Stimulated activated CD8-positive, alpha-beta memory T cell treated with anti-CD3 and anti-CD28 coated beads, Interleukin-7, amount 100 ng/mL, for 48 hours (primary cell): ENCODE measurements at regions not wholly inside any gene's neighbourhood (a gene's known extent, or its start where the extent isn't known, plus 50 kb on each side); places are given as distances from the start of the nearest gene placed in this dataset.
"Not testable (repeated sequence)": the region's sequence is repeated elsewhere in the genome, so short reads cannot be mapped to it uniquely, and the experiment has no call there.

Source experiments
- DNase-seq, 2 donors: peaks; one replicate each; pipeline ENCODE4 v3.0.0-alpha.2; 2020; ENCODE audit warnings: low read depth in 1 of 2; ENCODE audit errors: extremely low read depth in 1 of 2

GRCh38 chr12:47352067-47352466 lies 272.3 kb upstream of the AMIGO2 start:
- DNase-seq, result no peak

- no peak for DNase-seq
These were observed 271.8 kb upstream of the AMIGO2 start for GRCh38 chr12:47351526-47351925.

- DNase-seq, result no peak
These were observed 270.3 kb upstream of the AMIGO2 start for GRCh38 chr12:47350062-47350408.

GRCh38 chr12:47349137-47350061 lies 269.6 kb upstream of the AMIGO2 start:
- DNase-seq, result no peak

GRCh38 chr12:47348206-47348605 lies 268.4 kb upstream of the AMIGO2 start:
- DNase-seq, result no peak

- DNase-seq, result no peak
These were observed 266.7 kb upstream of the AMIGO2 start for GRCh38 chr12:47346251-47347019.

GRCh38 chr12:47343684-47344567 lies 264.2 kb upstream of the AMIGO2 start:
- no peak for DNase-seq

GRCh38 chr12:47340411-47341015 lies 260.8 kb upstream of the AMIGO2 start:
- DNase-seq, result no peak

GRCh38 chr12:47337581-47337980 lies 257.8 kb upstream of the AMIGO2 start:
- no peak for DNase-seq

GRCh38 chr12:47333271-47333858 lies 253.6 kb upstream of the AMIGO2 start:
- DNase-seq, result not testable (repeated sequence)

GRCh38 chr12:47328831-47329545 lies 249.2 kb upstream of the AMIGO2 start:
- DNase-seq, result no peak

GRCh38 chr12:47326190-47326589 lies 246.4 kb upstream of the AMIGO2 start:
- DNase-seq, result no peak

- no peak for DNase-seq
These were observed 244.0 kb upstream of the AMIGO2 start for GRCh38 chr12:47323802-47324201.

GRCh38 chr12:47321436-47321835 lies 241.7 kb upstream of the AMIGO2 start:
- DNase-seq, result no peak

- no peak for DNase-seq
These were observed 240.0 kb upstream of the AMIGO2 start for GRCh38 chr12:47319746-47320145.

GRCh38 chr12:47318963-47319362 lies 239.2 kb upstream of the AMIGO2 start:
- DNase-seq, result no peak

GRCh38 chr12:47317175-47317915 lies 237.6 kb upstream of the AMIGO2 start:
- DNase-seq, result no peak

- no peak for DNase-seq
These were observed 236.9 kb upstream of the AMIGO2 start for GRCh38 chr12:47316609-47317049.

- no peak for DNase-seq
These were observed 235.2 kb upstream of the AMIGO2 start for GRCh38 chr12:47314996-47315395.
